ENCODE measurements at regions not wholly inside any gene's neighbourhood (a gene's known extent, or its start where the extent isn't known, plus 50 kb on each side); places are given as distances from the start of the nearest gene placed in this dataset.

DNA sequence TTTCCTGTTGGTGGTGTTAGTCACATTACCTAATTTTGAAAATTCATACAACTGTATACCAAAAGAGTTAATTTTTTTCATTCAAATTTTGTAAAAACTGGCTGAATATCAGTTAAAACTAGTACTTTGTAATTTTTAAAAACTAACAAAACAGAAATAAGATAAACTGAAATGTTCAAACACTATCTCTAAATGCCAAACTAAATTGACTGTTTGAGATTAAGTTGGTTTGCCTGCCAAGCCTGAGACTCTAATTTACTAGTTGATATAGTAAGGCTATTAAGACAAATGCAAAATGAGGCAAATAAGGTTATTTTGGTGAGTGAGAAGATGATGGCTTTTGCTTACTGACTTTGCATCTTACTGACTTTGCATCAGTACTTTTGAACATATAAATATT lies 1134.9 kb upstream of the LRRN3 start:
- TF ChIP-seq, protein P1, sequence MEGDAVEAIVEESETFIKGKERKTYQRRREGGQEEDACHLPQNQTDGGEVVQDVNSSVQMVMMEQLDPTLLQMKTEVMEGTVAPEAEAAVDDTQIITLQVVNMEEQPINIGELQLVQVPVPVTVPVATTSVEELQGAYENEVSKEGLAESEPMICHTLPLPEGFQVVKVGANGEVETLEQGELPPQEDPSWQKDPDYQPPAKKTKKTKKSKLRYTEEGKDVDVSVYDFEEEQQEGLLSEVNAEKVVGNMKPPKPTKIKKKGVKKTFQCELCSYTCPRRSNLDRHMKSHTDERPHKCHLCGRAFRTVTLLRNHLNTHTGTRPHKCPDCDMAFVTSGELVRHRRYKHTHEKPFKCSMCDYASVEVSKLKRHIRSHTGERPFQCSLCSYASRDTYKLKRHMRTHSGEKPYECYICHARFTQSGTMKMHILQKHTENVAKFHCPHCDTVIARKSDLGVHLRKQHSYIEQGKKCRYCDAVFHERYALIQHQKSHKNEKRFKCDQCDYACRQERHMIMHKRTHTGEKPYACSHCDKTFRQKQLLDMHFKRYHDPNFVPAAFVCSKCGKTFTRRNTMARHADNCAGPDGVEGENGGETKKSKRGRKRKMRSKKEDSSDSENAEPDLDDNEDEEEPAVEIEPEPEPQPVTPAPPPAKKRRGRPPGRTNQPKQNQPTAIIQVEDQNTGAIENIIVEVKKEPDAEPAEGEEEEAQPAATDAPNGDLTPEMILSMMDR (IDR thresholded peaks at IDR 0.05), result no peak

DNA sequence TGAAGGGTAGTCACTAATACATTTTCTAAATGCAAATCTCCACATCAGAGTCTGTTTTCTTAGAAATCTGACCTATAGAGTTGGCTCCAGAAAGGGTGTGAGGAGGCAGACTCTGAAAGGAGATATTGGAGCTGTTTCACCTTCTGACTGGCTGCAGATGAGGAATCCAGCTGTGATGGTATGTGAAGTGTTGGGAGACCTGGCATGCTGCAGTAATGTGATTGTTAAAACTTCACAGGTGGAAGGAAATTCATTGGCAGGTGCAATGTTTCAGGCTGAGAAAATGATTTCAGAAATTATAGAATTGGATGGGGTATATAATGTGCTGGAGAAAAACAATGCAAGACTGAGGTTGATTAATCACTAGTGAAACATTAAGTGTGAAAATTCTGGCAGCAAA lies 1134.0 kb upstream of the LRRN3 start:
- TF ChIP-seq, protein P1 (IDR thresholded peaks at IDR 0.05), result no peak

DNA sequence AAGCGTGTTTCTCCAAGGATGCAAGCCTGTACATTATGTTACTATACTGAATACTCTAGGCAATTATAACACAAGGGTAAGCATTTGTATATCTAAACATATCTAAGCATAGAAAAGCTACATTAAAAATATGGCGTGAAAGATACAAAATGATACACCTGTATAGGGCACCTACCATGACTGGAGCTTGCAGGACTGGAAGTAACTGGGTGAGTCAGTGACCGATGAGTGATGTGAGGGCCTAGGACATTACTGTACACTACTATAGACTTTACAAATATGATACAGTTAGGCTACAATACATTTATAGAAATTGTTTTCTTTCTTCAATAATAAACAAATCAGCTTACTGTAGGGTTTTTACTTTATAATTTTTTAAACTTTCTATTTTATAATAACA lies 1127.2 kb upstream of the LRRN3 start:
- TF ChIP-seq, protein P1 (IDR thresholded peaks at IDR 0.05), result no peak

DNA sequence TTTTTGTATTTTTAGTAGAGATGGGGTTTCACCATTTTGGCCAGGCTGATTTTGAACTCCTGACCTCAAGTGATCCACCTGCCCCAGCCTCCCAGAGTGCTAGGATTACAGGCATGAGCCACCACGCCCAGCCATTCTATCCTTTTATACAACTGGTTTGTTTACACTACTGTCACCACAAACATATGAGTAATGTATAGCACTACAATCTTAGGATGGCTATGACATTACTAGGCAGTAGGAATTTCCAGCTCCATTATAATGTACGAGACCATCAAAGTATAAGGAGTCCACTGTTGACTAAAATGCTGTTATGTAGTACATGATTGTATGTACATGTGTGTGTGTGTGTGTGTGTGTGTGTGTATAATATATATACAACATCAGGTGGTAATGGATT lies 1126.1 kb upstream of the LRRN3 start:
- TF ChIP-seq, protein P1 (IDR thresholded peaks at IDR 0.05), result no peak

DNA sequence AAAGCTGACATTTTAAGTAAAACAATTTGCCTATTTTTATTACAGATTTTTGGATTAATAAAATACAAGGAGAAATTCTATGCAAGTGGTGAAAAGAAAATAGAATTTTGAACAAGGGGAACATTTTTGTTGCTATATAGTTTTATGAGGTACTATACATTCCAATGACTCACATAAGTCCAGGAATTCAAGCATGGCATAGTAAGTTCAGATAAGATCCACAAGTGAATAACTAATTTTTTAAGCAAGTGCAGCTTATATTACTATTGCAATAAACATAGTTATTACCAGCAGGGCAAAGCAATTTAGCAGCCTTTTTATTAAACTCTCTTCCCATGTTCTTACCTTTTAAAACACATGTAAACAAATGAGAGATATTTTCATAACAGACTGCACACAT lies 1123.5 kb upstream of the LRRN3 start:
- TF ChIP-seq, protein P1 (IDR thresholded peaks at IDR 0.05), result no peak

DNA sequence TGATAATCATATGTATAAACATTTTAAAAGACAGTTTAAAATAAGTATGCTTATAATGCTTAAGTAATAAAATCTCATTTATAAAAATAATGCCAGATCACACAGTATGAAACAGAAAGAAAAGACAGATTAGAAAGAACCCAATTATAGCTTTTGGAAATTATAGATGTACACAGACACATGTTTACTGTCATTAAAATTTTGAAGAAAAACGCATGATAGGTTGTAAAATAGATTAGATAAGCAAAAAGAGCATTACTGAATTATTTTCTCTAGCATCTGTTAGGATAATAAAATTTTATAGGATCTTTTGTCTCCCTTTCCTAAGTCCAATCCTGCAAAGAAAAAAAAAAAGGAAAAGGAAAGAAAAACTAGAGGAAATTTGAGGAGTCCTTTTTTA lies 1107.3 kb upstream of the LRRN3 start:
- TF ChIP-seq, protein P1 (IDR thresholded peaks at IDR 0.05), result no peak

DNA sequence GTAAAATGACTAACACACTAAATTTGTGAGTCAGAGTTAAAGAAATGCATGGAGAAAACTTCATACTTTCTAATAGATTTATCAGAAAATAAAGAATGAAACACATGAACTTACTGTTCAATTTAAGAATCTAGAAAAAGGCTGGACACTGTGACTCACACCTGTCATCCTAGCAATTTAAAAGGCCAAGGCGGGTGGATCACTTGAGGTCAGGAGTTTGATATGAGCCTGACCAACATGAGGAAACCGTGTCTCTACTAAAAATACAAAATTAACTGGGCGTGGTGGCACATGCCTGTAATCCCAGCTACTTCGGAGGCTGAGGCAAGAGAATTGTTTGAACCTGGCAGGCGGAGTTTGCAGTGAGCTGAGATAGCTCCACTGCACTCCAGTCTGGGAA lies 1106.2 kb upstream of the LRRN3 start:
- TF ChIP-seq, protein P1 (IDR thresholded peaks at IDR 0.05), result no peak

DNA sequence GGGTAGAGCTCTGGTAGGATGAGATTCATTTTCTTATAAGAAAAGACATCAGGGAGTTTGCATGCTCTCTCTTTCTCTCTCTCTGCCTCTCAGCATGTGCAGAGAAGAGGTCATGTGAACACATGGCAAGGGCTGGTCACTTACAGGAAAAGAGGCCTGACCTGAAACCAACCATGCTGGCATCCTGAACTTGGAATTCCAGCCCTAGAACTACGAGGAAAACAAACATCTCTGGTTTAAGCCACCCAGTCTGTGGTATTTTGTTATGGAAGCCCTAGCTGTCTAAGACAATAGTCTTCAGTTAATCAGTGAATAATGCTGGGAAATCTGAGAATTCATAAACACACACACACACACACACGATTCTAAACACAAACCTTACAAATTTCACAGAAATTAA lies 1104.2 kb upstream of the LRRN3 start:
- TF ChIP-seq, protein P1 (IDR thresholded peaks at IDR 0.05), result no peak

Measured in LNCAP (cell line).